T-helper 17 cell (primary cell): ENCODE measurements at regions not wholly inside any gene's neighbourhood (a gene's known extent, or its start where the extent isn't known, plus 50 kb on each side); places are given as distances from the start of the nearest gene placed in this dataset.

Source experiments
- ATAC-seq: fragments of 150-1000 bp; cut with Tn5 transposase; 2 replicates; pipeline ENCODE4 v1.10.0; 2021; ENCODE audit warnings: mild to moderate bottlenecking, moderate library complexity
- DNase-seq, 3 donors: peaks; one replicate each; pipeline versions ENCODE4 v3.0.0 to v3.0.0-alpha.2; 2020 to 2021
- H3K9me3 ChIP-seq: one replicate; pipeline ENCODE4 v1.7.0; 2013; ENCODE audit warnings: low read length, mild to moderate bottlenecking; ENCODE audit not compliant: control insufficient read depth, poor library complexity, severe bottlenecking
- H3K27ac Mint-ChIP-seq: one replicate; pipeline ENCODE4 v1.8.0; 2022; ENCODE audit warnings: mild to moderate bottlenecking, moderate library complexity, mixed read lengths
- H3K27me3 Mint-ChIP-seq: one replicate; pipeline ENCODE4 v1.8.0; 2022; ENCODE audit warnings: mixed read lengths
- H3K36me3 Mint-ChIP-seq: one replicate; pipeline ENCODE4 v1.8.0; 2022; ENCODE audit warnings: low read depth, mixed read lengths
- H3K4me1 Mint-ChIP-seq: one replicate; pipeline ENCODE4 v1.8.0; 2022; ENCODE audit warnings: mild to moderate bottlenecking, mixed read lengths
- H3K4me3 Mint-ChIP-seq: one replicate; pipeline ENCODE4 v1.8.0; 2022; ENCODE audit warnings: mild to moderate bottlenecking, moderate library complexity, mixed read lengths

- Mint-ChIP-seq H3K4me1 (no peaks in the 10 kb centered on the region), H3K27ac (no peak overlapping the region), H3K4me3 (no peak overlapping the region), H3K36me3 (no peaks in the 10 kb centered on the region), H3K27me3 (peaks cover 7% of the 10 kb centered on the region)
- ATAC-seq = no peak
- no peaks in the 10 kb centered on the region for H3K9me3 ChIP-seq
- no peak for DNase-seq
Measured at GRCh38 chr1:208791456-208791855, 547.3 kb upstream of the PLXNA2 start.

- Mint-ChIP-seq H3K4me1 (no peaks in the 10 kb centered on the region), H3K4me3 (no peak overlapping the region), H3K27me3 (peaks cover 7% of the 10 kb centered on the region), H3K36me3 (no peaks in the 10 kb centered on the region), H3K27ac (no peak overlapping the region)
- DNase-seq (no peak), ATAC-seq (no peak)
- H3K9me3 ChIP-seq = no peaks in the 10 kb centered on the region
Measured at GRCh38 chr1:208793861-208794345, 549.7 kb upstream of the PLXNA2 start.

- ATAC-seq = no peak
- Mint-ChIP-seq H3K27ac (no peak overlapping the region), H3K27me3 (peaks cover 7% of the 10 kb centered on the region), H3K4me3 (no peak overlapping the region), H3K4me1 (no peaks in the 10 kb centered on the region), H3K36me3 (no peaks in the 10 kb centered on the region)
- no peaks in the 10 kb centered on the region for H3K9me3 ChIP-seq
- no peak for DNase-seq
Measured at GRCh38 chr1:208799186-208799585, 555.0 kb upstream of the PLXNA2 start.

DNA sequence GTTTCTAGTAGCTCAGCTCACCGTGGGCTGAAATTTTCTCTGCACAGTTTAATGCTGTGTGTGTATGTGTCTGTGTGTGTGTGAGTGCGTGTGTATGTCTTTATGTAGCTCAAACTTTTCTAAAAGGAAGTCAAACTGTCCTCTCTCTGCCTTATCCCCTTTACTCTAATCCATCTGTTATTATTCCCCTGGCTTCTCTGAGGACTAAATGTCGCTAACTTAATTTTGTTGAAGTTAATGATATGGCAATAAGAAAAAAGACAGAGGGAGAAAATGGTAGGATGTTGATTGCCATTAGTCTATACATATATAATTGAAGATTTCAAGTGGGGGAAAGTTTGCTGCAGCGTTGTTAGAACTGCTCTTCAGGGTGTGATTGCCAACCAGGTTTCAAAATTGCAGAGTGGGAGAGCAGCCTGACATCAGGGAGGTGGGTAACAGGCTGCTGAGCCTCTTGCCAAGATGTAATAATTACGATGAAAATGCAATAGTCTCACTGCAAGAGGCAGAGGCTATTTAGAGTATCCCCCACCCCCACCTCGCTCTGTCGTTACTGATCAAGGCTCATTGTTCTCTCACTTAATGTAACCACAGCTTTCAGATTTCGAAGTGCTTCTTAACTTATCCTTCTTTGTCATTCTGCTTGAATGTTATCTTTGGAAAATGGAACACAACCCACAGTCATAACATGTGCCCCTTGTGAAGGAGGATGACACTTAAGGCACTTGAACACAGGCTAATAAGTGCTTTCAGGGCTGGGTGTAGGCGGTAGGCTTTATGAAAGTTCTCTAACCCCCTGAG is 559.0 kb upstream of the PLXNA2 start:
- no peaks in the 10 kb centered on the region for H3K9me3 ChIP-seq
- Mint-ChIP-seq H3K4me1 (no peaks in the 10 kb centered on the region), H3K27ac (no peak overlapping the region), H3K36me3 (no peaks in the 10 kb centered on the region), H3K27me3 (peaks cover 2% of the 10 kb centered on the region), H3K4me3 (no peak overlapping the region)
- DNase-seq (no peak), ATAC-seq (no peak)

- no peaks in the 10 kb centered on the region for H3K36me3 Mint-ChIP-seq
- no peak overlapping the region for H3K4me3 Mint-ChIP-seq
- no peaks in the 10 kb centered on the region for H3K4me1 Mint-ChIP-seq
- H3K9me3 ChIP-seq = no peaks in the 10 kb centered on the region
- no peak overlapping the region for H3K27ac Mint-ChIP-seq
- DNase-seq (no peak), ATAC-seq (no peak)
- no peaks in the 10 kb centered on the region for H3K27me3 Mint-ChIP-seq
Measured at GRCh38 chr1:208807446-208808127, 563.4 kb upstream of the PLXNA2 start.

GRCh38 chr1:208808301-208808700 is 564.1 kb upstream of the PLXNA2 start:
- no peaks in the 10 kb centered on the region for H3K27me3 Mint-ChIP-seq
- H3K4me3 Mint-ChIP-seq = no peak overlapping the region

GRCh38 chr1:208809876-208810275 is 565.7 kb upstream of the PLXNA2 start:
- H3K9me3 ChIP-seq = no peaks in the 10 kb centered on the region
- H3K4me1 Mint-ChIP-seq = no peaks in the 10 kb centered on the region
- no peaks in the 10 kb centered on the region for H3K36me3 Mint-ChIP-seq
- H3K27me3 Mint-ChIP-seq = no peaks in the 10 kb centered on the region
- DNase-seq (no peak), ATAC-seq (no peak)
- no peak overlapping the region for H3K4me3 Mint-ChIP-seq
- no peak overlapping the region for H3K27ac Mint-ChIP-seq

More at GRCh38 chr1:208808301-208808700, 564.1 kb upstream of the PLXNA2 start:
- Mint-ChIP-seq H3K4me1 (no peaks in the 10 kb centered on the region), H3K27ac (no peak overlapping the region), H3K36me3 (no peaks in the 10 kb centered on the region)
- ATAC-seq (no peak), DNase-seq (no peak)
- H3K9me3 ChIP-seq = no peaks in the 10 kb centered on the region

GRCh38 chr1:208818770-208819445 is 574.7 kb upstream of the PLXNA2 start:
- no peak overlapping the region for H3K4me3 Mint-ChIP-seq
- ATAC-seq = no peak

DNA sequence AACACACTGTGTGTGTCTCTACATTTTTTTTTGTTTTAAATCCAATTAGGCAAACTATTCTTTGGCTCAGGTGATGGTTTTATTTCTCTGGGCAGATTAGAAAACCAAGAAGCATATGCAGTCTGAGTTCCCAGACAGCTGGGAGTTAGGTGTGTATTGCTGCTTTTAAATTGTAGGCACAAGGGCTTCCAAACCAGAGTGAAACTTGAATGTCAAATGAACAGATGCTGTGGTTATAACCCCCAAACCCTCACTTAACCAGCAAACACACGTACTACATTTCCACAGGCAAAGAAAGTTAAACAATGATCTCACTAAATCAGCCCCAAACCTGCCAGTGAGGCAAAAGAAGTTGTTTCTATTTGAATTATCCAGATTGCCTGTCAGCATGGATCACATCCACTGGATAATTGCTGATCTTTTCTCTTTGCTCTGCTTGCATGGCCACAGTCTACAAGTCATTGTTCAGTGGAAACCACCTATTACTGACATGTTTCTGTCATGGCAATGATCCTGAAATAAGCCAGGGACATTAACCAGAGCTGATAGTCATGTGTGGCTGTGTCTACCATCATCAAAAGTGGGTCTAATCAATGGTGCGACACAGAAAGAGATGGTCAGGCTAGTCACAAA is 576.5 kb upstream of the PLXNA2 start:
- H3K9me3 ChIP-seq = no peaks in the 10 kb centered on the region
- no peaks in the 10 kb centered on the region for H3K36me3 Mint-ChIP-seq
- H3K27ac Mint-ChIP-seq = no peak overlapping the region

More at GRCh38 chr1:208818770-208819445, 574.7 kb upstream of the PLXNA2 start:
- no peak overlapping the region for H3K27ac Mint-ChIP-seq
- peaks cover 6% of the 10 kb centered on the region for H3K27me3 Mint-ChIP-seq
- no peaks in the 10 kb centered on the region for H3K9me3 ChIP-seq
- H3K36me3 Mint-ChIP-seq = no peaks in the 10 kb centered on the region
- no peak for DNase-seq
- no peaks in the 10 kb centered on the region for H3K4me1 Mint-ChIP-seq

DNA sequence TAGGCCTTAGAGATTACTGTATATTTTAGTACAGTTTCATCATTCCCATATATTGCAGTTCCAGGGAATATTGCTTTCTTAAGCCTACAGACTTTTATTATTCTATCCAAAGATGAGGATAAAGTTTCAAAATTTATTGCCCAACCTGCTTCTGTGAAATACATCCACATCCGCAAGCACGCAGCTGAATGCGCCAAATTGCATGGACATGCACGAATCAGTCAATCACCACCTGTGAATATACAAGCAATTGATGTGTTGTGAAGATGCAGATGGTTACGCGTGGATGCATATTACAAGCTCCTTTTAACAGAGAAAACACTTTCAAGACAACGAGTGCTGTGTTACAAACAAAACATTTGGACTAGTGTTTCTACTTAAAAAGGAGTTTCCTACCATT is 577.8 kb upstream of the PLXNA2 start:
- H3K4me1 Mint-ChIP-seq = no peaks in the 10 kb centered on the region

More for the DNA sequence above, 576.5 kb upstream of the PLXNA2 start:
- Mint-ChIP-seq H3K4me3 (no peak overlapping the region), H3K27me3 (peaks cover 6% of the 10 kb centered on the region), H3K4me1 (no peaks in the 10 kb centered on the region)
- DNase-seq (no peak), ATAC-seq (no peak)

GRCh38 chr1:208825300-208825699 is 581.1 kb upstream of the PLXNA2 start:
- no peak overlapping the region for H3K27ac Mint-ChIP-seq
- ATAC-seq (no peak), DNase-seq (no peak)
- H3K4me3 Mint-ChIP-seq = no peak overlapping the region
- no peaks in the 10 kb centered on the region for H3K36me3 Mint-ChIP-seq
- no peaks in the 10 kb centered on the region for H3K9me3 ChIP-seq
- H3K27me3 Mint-ChIP-seq = peaks cover 4% of the 10 kb centered on the region
- no peaks in the 10 kb centered on the region for H3K4me1 Mint-ChIP-seq

More for the DNA sequence above, 577.8 kb upstream of the PLXNA2 start:
- no peaks in the 10 kb centered on the region for H3K36me3 Mint-ChIP-seq
- H3K9me3 ChIP-seq = no peaks in the 10 kb centered on the region
- H3K4me3 Mint-ChIP-seq = no peak overlapping the region
- peaks cover 6% of the 10 kb centered on the region for H3K27me3 Mint-ChIP-seq
- ATAC-seq = no peak
- no peak overlapping the region for H3K27ac Mint-ChIP-seq
- DNase-seq = no peak

GRCh38 chr1:208829595-208829994 is 585.4 kb upstream of the PLXNA2 start:
- Mint-ChIP-seq H3K4me3 (no peak overlapping the region), H3K27ac (no peak overlapping the region), H3K4me1 (no peaks in the 10 kb centered on the region), H3K36me3 (no peaks in the 10 kb centered on the region), H3K27me3 (peaks cover 13% of the 10 kb centered on the region)
- no peak for ATAC-seq
- no peaks in the 10 kb centered on the region for H3K9me3 ChIP-seq
- no peak for DNase-seq
